H9 (cell line): ENCODE measurements at regions not wholly inside any gene's neighbourhood (a gene's known extent, or its start where the extent isn't known, plus 50 kb on each side); places are given as distances from the start of the nearest gene placed in this dataset.

ENCODE experiments used
- DNase-seq: peaks from one replicate; pipeline ENCODE4 v3.0.0-alpha.2; 2017
- H2AFZ ChIP-seq: one replicate; pipeline ENCODE4 v1.6.1; 2013; ENCODE audit warnings: mild to moderate bottlenecking, low read length, control low read depth, moderate library complexity
- H2AK5ac ChIP-seq: 2 replicates; pipeline ENCODE4 v1.6.1; 2013; ENCODE audit warnings: low read length, control low read depth, mixed read lengths; ENCODE audit not compliant: insufficient read length
- H2BK120ac ChIP-seq: one replicate; pipeline ENCODE4 v1.6.1; 2013; ENCODE audit warnings: low read depth, mild to moderate bottlenecking, low read length, control low read depth, inconsistent platforms; ENCODE audit not compliant: poor library complexity, severe bottlenecking
- H2BK12ac ChIP-seq: 2 replicates; pipeline ENCODE4 v1.6.1; 2013; ENCODE audit warnings: low read length, control low read depth, mixed read lengths, low read depth; ENCODE audit not compliant: insufficient read length
- H2BK15ac ChIP-seq: 2 replicates; pipeline ENCODE4 v1.6.1; 2013; ENCODE audit warnings: low read depth, low read length, control low read depth
- H2BK20ac ChIP-seq: one replicate; pipeline ENCODE4 v1.6.1; 2013; ENCODE audit warnings: low read depth, mild to moderate bottlenecking, low read length, control low read depth, inconsistent platforms; ENCODE audit not compliant: poor library complexity, severe bottlenecking
- H2BK5ac ChIP-seq: 2 replicates; pipeline ENCODE4 v1.6.1; 2013; ENCODE audit warnings: low read length, control low read depth, mixed read lengths; ENCODE audit not compliant: insufficient read length
- H3K14ac ChIP-seq: 2 replicates; pipeline ENCODE4 v1.6.1; 2013; ENCODE audit warnings: low read length, control low read depth; ENCODE audit not compliant: insufficient read depth
- H3K18ac ChIP-seq: 2 replicates; pipeline ENCODE4 v1.6.1; 2013; ENCODE audit warnings: low read depth, mild to moderate bottlenecking, mixed read lengths, low read length, control low read depth; ENCODE audit not compliant: insufficient read length
- H3K23ac ChIP-seq: 2 replicates; pipeline ENCODE4 v1.6.1; 2013; ENCODE audit warnings: low read length, control low read depth, mixed read lengths, low read depth; ENCODE audit not compliant: insufficient read length
- H3K23me2 ChIP-seq: 2 replicates; pipeline ENCODE4 v1.6.1; 2013; ENCODE audit warnings: low read depth, mild to moderate bottlenecking, mixed read lengths, low read length, control low read depth; ENCODE audit not compliant: insufficient read length, poor library complexity, severe bottlenecking
- H3K27ac ChIP-seq: 2 replicates; pipeline ENCODE4 v1.5.1; 2013; ENCODE audit warnings: low read length, control low read depth, mixed read lengths, low read depth; ENCODE audit not compliant: insufficient read length
- H3K27me3 ChIP-seq: 2 replicates; pipeline ENCODE4 v1.6.1; 2013; ENCODE audit warnings: low read length, control low read depth, inconsistent platforms; ENCODE audit not compliant: insufficient read depth
- H3K4ac ChIP-seq: 2 replicates; pipeline ENCODE4 v1.6.1; 2013; ENCODE audit warnings: low read depth, mild to moderate bottlenecking, control low read depth, inconsistent platforms, low read length, moderate library complexity
- H3K4me1 ChIP-seq: 2 replicates; pipeline ENCODE4 v1.6.1; 2013; ENCODE audit warnings: low read length, control low read depth, inconsistent platforms; ENCODE audit not compliant: insufficient read depth
- H3K4me2 ChIP-seq: 2 replicates; pipeline ENCODE4 v1.6.1; 2013; ENCODE audit warnings: low read length, control low read depth, mixed read lengths; ENCODE audit not compliant: insufficient read length, insufficient read depth
- H3K56ac ChIP-seq: 2 replicates; pipeline ENCODE4 v1.6.1; 2013; ENCODE audit warnings: low read depth, mild to moderate bottlenecking, mixed read lengths, low read length, control low read depth; ENCODE audit not compliant: insufficient read length
- H3K79me1 ChIP-seq: 2 replicates; pipeline ENCODE4 v1.6.1; 2013; ENCODE audit warnings: low read depth, mild to moderate bottlenecking, moderate library complexity, low read length, control low read depth, inconsistent platforms; ENCODE audit not compliant: insufficient read depth, poor library complexity, severe bottlenecking
- H3K79me2 ChIP-seq: 2 replicates; pipeline ENCODE4 v1.6.1; 2013; ENCODE audit warnings: low read length, control low read depth, inconsistent platforms; ENCODE audit not compliant: insufficient read depth
- H3K9ac ChIP-seq: 2 replicates; pipeline ENCODE4 v1.6.1; 2013; ENCODE audit warnings: low read length, control low read depth, mixed read lengths; ENCODE audit not compliant: insufficient read length; ENCODE audit errors: extremely low read depth
- H3K9me3 ChIP-seq: one replicate; pipeline ENCODE4 v1.6.1; 2013; ENCODE audit warnings: low read depth, low read length, inconsistent platforms; ENCODE audit not compliant: control insufficient read depth
- H3T11ph ChIP-seq: one replicate; pipeline ENCODE4 v1.6.1; 2013; ENCODE audit warnings: mild to moderate bottlenecking, low read length, control low read depth, inconsistent platforms
- H4K20me1 ChIP-seq: one replicate; pipeline ENCODE4 v1.6.1; 2013; ENCODE audit not compliant: control insufficient read depth, insufficient read length, insufficient read depth
- H4K5ac ChIP-seq: 2 replicates; pipeline ENCODE4 v1.6.1; 2013; ENCODE audit warnings: low read depth, mild to moderate bottlenecking, mixed read lengths, low read length, control low read depth; ENCODE audit not compliant: insufficient read length
- H4K8ac ChIP-seq: replicated peaks from 2 replicates; pipeline ENCODE4 v1.6.1; 2013; ENCODE audit warnings: low read length, control low read depth, mixed read lengths, low read depth; ENCODE audit not compliant: insufficient read length
- H4K91ac ChIP-seq: 2 replicates; pipeline ENCODE4 v1.6.1; 2013; ENCODE audit warnings: low read depth, mild to moderate bottlenecking, moderate library complexity, mixed read lengths, low read length, control low read depth; ENCODE audit not compliant: insufficient read length
- H3K27ac Mint-ChIP-seq, 3 experiments: 2 replicates in 2 of 3; 3 replicates in 1 of 3; pipeline ENCODE4 v1.8.0; 2020 to 2021; ENCODE audit warnings: mixed read lengths in 3 of 3, mild to moderate bottlenecking in 1 of 3, moderate library complexity in 1 of 3
- H3K27me3 Mint-ChIP-seq: 2 replicates; pipeline ENCODE4 v1.8.0; 2021; ENCODE audit warnings: low read depth, mild to moderate bottlenecking, moderate library complexity, mixed read lengths
- H3K36me3 Mint-ChIP-seq, 3 experiments: 2 replicates in 2 of 3; 3 replicates in 1 of 3; pipeline ENCODE4 v1.8.0; 2020 to 2021; ENCODE audit warnings: low read depth in 3 of 3, mixed read lengths in 3 of 3; ENCODE audit not compliant: insufficient read depth in 1 of 3
- H3K4me1 Mint-ChIP-seq, 2 experiments: 2 replicates each; pipeline ENCODE4 v1.8.0; 2020; ENCODE audit warnings: mixed read lengths in 2 of 2
- H3K4me3 Mint-ChIP-seq, 2 experiments: 2 replicates in 1 of 2; 3 replicates in 1 of 2; pipeline ENCODE4 v1.8.0; 2020 to 2021; ENCODE audit warnings: mild to moderate bottlenecking in 2 of 2, mixed read lengths in 2 of 2, moderate library complexity in 1 of 2
- H3K9me3 Mint-ChIP-seq, 2 experiments: 2 replicates in 1 of 2; 3 replicates in 1 of 2; pipeline ENCODE4 v1.8.0; 2020; ENCODE audit warnings: mild to moderate bottlenecking in 2 of 2, mixed read lengths in 2 of 2, moderate library complexity in 1 of 2
- CTCF ChIP-seq: fragments of 200-600 bp; sonication (generic); conservative IDR thresholded peaks from 3 replicates; pipeline ENCODE4 v1.8.0; 2021; ENCODE audit warnings: antibody characterized with exemption, mild to moderate bottlenecking
- WGBS: extraction: QIAGEN DNeasy Blood & Tissue Kit; methylation state at CpG from one replicate; pipeline ENCODE4 v1.1.7; 2013; ENCODE audit warnings: missing lambda C conversion rate, low lambda C conversion rate, mixed read lengths; ENCODE audit not compliant: insufficient read length; ENCODE audit errors: extremely low coverage; 5-methylcytosine and 5-hydroxymethylcytosine counted together

- Histone ChIP-seq H3T11ph (no peak overlapping the region), H3K27ac (no peak overlapping the region), H2BK15ac (no peak overlapping the region), H3K27me3 (no peaks in the 10 kb centered on the region), H2AK5ac (no peak overlapping the region), H4K20me1 (no peaks in the 10 kb centered on the region), H3K56ac (no peak overlapping the region), H4K8ac (no peak overlapping the region), H3K9me3 (no peaks in the 10 kb centered on the region), H3K18ac (no peak overlapping the region), H3K23ac (no peak overlapping the region), H2BK120ac (no peak overlapping the region), H3K23me2 (no peaks in the 10 kb centered on the region), H3K4me2 (no peak overlapping the region), H3K4me1 (no peaks in the 10 kb centered on the region), H3K79me1 (no peaks in the 10 kb centered on the region), H3K9ac (no peak overlapping the region), H2AFZ (no peak overlapping the region), H3K14ac (no peak overlapping the region), H3K4ac (no peak overlapping the region), H4K5ac (no peak overlapping the region), H4K91ac (no peak overlapping the region), H2BK5ac (no peak overlapping the region), H3K79me2 (no peaks in the 10 kb centered on the region), H2BK12ac (no peak overlapping the region), H2BK20ac (no peak overlapping the region)
- DNase-seq, result no peak
- Mint-ChIP-seq H3K36me3 (no peaks in the 10 kb centered on the region; a peak in 1 of 7 replicates), H3K9me3 (no peaks in the 10 kb centered on the region; a peak in 1 of 5 replicates), H3K4me3 (no peak overlapping the region), H3K27me3 (no peaks in the 10 kb centered on the region), H3K4me1 (no peaks in the 10 kb centered on the region), H3K27ac (no peak overlapping the region)
- no CpG with 5 or more reads among the region's 2 CpGs for WGBS
- TF ChIP-seq CTCF, result no peak
These were observed 897.6 kb upstream of the NR2F2 start for GRCh38 chr15:95432878-95433405.
